Ovary (tissue), 3 donors: ENCODE measurements at regions not wholly inside any gene's neighbourhood (a gene's known extent, or its start where the extent isn't known, plus 50 kb on each side); places are given as distances from the start of the nearest gene placed in this dataset.

Experiments
- EP300 ChIP-seq: sonication (generic); formaldehyde crosslinking; IDR thresholded peaks from one replicate; pipeline ENCODE4 v1.6.1; 2017; ENCODE audit warnings: antibody characterized with exemption
- TF ChIP-seq, protein P1 (sequence below), 3 donors: fragments of 450-650 bp in 2 of 3; fragments of 200-600 bp in 1 of 3; IDR thresholded peaks; one replicate each; pipeline versions ENCODE4 v1.5.1 to v1.8.0; 2016 to 2022; ENCODE audit warnings: antibody characterized with exemption in 3 of 3, mild to moderate bottlenecking in 1 of 3
- donor health status: DM: no; HTN: no; CAD: no.

DNA sequence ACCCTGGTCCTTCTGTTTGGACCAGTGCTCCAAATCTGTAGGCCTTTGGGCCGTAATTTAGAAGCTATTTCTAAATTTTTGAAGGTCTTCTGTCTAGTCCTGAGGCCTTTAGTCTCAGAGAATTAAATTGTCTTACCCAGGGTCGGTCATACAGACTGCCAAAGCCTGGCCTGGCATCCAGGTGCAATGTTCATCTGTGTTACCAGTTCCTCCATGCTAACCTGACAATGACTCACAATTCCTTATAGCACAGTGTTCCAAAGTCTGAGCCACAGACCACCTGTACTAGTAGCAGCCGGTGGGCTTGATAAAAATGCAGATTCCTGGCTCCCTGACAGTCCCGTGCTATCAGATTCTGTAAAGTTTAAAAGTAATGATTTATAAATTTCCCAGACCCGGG is 77.7 kb upstream of the MAP4K3 start:
- TF ChIP-seq, protein P1, sequence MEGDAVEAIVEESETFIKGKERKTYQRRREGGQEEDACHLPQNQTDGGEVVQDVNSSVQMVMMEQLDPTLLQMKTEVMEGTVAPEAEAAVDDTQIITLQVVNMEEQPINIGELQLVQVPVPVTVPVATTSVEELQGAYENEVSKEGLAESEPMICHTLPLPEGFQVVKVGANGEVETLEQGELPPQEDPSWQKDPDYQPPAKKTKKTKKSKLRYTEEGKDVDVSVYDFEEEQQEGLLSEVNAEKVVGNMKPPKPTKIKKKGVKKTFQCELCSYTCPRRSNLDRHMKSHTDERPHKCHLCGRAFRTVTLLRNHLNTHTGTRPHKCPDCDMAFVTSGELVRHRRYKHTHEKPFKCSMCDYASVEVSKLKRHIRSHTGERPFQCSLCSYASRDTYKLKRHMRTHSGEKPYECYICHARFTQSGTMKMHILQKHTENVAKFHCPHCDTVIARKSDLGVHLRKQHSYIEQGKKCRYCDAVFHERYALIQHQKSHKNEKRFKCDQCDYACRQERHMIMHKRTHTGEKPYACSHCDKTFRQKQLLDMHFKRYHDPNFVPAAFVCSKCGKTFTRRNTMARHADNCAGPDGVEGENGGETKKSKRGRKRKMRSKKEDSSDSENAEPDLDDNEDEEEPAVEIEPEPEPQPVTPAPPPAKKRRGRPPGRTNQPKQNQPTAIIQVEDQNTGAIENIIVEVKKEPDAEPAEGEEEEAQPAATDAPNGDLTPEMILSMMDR (IDR thresholded peaks at IDR 0.05): no peak
- TF ChIP-seq EP300: no peak
